ENCODE measurements at regions not wholly inside any gene's neighbourhood (a gene's known extent, or its start where the extent isn't known, plus 50 kb on each side); places are given as distances from the start of the nearest gene placed in this dataset.
"Not testable (repeated sequence)": the region's sequence is repeated elsewhere in the genome, so short reads cannot be mapped to it uniquely, and the experiment has no call there.

DNA sequence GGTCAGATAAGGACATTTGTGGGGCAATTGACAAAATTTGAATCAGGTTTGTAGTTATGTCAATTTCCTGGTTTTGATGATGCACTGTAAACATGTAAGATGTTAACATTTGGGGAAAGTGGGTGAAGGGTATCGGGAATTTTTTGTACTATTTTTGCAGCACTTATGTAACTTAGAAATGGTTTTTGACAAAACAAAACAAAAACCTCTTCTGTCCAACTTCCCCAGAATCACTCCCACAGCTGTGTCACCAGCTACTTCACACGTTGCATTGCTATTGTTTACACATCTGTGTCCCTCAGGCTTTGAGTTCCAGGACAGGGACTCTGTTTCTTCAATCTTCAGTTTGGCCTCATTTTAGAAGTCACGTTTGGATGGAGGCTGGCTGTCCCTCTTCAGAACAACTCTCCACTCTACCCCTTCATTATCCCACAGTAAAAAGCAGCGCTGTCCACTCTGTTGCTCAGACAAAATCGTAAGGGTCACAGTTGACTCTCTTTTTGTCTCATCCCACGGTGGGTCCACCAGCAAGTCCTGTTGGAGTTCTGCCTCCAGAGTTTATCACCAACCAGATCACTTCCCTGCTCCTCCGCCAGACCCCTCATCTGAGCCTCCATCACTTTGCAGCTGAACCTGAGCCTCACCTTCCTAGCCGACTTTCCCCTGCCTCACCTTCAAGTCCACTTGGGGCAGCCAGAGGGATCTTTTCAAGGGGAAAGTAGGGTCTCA is 63.2 kb downstream of the NENF start:
- no peak for DNase-seq

- DNase-seq = no peak
These were observed 64.0 kb downstream of the NENF start for GRCh38 chr1:212496682-212497081.

DNA sequence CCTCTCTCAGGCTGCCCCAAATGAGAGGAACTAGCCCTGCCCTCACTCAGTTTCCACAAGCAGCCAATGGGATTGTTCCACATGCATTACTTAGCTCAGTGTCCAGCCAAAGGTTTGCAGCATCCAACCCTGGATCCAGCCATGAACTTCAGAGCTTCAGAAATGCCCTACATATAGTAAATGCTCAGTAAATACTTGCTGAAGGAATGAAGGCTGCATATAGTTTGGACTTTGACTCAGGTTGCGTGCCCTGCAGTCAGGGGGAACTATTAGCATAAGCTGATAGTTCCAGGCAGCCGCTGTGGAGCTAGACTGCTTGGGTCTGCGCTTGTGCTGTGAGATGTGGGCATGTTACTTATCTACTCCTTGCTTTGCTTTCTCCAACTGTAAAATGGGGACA is 64.8 kb downstream of the NENF start:
- DNase-seq = no peak

GRCh38 chr1:212498283-212499040 is 65.7 kb downstream of the NENF start:
- DNase-seq = no peak

GRCh38 chr1:212500351-212500750 is 67.6 kb downstream of the NENF start:
- DNase-seq = no peak

DNA sequence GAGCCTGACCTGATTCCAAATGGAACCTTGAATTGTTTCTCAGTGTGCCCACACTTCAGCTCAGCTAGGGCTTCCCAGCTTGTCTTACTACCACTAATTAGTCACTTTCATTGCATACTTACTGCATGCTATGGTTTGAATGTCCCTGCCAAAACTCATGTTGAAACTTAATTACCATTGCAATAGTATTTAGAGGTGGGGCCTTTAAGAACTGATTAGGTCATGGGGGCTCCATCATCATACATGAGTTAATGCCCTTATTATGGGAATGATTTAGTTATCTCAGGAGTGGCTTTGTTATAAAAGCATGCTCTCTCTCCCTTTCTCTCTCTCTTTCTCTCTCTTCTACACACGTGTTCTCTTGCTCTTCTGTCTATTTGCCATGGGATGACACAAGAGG is 68.3 kb downstream of the NENF start:
- no peak for DNase-seq

DNA sequence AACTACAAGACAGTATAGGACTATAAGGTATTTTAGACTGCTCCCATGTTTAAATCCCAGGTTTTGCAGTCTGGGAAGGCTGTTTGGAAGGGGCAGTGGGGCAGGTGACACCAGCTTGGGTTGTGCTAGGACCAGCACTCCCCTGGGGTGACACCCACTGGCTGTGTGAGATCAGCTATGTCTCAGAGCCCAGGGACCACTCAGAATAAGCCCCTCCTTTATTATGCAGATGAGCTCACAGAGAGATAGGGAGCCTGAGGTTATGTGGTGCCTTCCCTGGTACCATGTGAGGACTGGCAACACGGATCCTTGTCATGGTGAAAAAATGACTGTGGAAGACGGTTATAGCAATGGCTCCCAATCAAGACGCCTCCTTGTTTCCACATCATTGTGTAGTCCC is 71.0 kb downstream of the NENF start:
- DNase-seq = no peak

- no peak for DNase-seq
These were observed 71.6 kb downstream of the NENF start for GRCh38 chr1:212504171-212504803.

- DNase-seq = no peak
These were observed 73.9 kb downstream of the NENF start for GRCh38 chr1:212506666-212507065.

GRCh38 chr1:212507369-212507768 is 74.6 kb downstream of the NENF start:
- DNase-seq = no peak

DNA sequence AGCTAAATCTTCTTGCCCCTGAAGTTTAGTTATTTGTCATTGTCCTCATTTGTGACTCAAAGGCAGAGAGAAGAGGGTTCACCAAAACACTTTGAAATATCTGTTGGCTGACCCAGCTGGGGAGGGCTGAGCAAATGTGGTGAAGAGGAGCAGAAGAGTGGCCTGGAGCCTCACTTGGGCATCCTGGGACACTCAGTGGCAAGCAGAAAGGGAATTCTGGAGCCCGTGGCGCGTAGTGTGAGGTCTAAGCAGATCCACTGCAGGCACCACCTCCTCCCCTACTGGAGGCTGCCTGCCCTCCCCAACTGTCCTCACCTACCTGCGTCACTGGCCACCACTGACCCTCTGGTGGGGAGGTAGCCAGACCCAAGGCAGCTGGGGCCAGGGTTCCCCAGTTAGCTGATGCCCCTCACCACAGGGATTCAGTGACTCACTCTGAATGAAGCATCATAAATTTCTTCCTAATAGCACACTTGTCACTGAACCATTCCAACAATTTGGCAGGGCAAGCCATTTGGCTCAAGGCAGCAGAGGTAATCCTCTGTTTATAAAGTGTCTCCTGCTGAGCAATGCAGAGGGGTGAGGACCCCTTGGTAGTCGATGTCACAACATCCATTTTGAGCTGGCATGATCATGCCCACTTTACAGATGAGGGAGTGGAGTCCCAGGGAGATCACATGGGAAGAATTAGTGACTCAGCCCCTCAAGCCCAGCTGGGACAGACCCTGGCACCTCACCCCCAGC is 80.3 kb downstream of the NENF start:
- no peak for DNase-seq

DNA sequence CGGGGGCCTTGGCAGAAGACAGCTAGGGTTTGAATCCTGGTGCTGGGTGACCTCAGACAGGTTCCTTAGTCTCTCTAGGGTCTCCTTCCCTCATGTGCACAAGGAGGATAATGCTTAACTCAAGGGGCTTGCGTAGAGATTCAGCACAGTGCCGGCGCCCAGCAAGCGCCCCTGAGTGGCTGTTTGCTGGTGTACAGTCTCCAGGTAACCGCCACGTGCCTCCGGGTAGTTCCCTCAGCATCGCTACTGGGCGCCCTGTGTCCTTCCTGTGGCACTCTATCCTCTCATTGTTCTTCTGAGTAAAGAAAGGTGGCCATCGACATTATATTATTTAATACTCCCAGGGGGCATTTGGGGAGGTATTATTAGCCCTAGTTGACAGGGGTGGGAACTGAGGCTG is 80.9 kb downstream of the NENF start:
- no peak for DNase-seq

DNA sequence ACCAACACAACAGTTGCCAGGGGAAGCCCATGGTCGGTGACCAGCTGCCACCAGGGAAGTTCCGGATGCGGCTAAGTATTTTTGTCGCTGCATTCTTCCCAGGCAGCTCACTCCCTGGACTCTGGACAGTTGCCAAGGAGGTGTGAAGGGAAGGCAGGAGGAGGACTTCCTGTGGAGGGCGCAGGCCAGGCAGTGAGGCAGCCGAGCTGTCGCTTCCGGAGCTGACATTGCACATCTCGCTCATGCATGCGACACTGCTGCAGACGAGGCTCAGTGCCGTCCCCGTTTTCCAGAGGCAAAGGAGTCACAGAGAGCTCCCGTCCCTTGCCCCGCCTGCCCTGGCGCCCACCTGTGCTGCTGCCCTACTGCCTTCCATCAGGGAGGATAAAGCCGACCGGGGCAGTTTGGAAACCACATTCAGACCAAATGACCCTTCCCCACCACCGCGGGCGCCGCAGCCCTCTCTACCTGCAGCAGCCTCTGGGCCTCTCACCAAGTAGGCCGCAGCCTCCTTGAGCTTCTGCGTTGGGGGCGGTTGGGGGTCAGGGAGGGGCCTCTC is 81.4 kb downstream of the NENF start:
- no peak for DNase-seq

DNA sequence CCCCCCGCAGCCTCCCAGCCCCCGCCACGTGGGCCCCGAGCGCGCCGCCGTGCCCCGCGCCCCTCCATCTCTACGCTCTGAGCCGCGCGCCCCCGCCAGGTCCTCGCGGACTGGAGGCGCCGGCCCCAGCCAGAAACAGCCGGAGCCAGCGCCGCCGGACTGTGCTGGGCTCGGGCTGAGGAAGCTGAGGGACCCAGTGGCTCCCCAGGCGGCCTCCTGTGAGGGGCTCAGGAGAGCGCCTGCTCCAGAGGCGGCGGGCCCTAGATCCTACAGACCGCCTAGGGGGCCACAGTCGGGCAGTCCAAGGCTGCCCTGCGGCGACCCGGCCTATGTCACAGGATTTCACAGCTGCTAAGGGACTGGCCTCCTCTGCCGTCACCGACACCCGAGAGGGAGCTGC is 82.1 kb downstream of the NENF start:
- DNase-seq = no peak

DNA sequence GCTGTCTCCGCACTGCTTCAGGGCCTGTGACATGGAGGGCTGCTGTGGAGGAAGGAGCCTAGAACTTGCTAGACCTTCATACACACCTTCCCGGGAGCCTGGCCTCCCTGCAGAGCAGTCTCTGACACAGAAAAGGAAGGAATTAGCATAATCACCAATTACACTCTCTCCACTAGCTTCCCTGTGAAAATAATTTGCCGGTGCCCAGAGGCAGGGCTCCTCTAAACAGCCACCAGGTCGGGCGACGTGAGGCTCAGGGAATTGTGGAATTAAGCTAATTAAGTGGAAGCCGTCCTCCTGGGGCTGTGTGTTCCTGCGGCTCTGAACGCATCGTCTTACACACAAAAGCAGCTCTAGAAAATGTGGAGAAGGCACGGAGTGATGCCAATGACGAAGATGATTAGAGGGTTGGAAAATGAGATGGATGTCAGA is 82.6 kb downstream of the NENF start:
- DNase-seq = no peak

DNA sequence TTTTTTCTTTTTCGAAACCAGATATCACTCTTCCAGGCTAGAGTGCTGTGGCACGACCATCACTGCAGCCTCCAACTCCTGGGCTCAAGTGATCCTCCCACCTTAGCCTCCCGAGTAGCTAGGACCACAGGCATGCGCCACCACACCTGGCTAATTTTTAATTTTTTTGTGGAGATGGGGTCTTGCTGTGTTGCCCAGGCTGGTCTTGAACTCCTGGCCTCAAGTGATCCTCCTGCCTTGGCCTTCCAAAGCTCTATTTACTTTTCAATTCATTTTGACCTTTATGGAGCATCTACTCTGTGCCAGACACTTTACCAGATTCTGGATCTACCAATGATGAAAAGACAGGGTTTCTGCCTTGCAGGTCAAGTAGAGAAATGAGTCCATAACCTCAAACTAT is 83.3 kb downstream of the NENF start:
- DNase-seq = not testable (repeated sequence)

DNA sequence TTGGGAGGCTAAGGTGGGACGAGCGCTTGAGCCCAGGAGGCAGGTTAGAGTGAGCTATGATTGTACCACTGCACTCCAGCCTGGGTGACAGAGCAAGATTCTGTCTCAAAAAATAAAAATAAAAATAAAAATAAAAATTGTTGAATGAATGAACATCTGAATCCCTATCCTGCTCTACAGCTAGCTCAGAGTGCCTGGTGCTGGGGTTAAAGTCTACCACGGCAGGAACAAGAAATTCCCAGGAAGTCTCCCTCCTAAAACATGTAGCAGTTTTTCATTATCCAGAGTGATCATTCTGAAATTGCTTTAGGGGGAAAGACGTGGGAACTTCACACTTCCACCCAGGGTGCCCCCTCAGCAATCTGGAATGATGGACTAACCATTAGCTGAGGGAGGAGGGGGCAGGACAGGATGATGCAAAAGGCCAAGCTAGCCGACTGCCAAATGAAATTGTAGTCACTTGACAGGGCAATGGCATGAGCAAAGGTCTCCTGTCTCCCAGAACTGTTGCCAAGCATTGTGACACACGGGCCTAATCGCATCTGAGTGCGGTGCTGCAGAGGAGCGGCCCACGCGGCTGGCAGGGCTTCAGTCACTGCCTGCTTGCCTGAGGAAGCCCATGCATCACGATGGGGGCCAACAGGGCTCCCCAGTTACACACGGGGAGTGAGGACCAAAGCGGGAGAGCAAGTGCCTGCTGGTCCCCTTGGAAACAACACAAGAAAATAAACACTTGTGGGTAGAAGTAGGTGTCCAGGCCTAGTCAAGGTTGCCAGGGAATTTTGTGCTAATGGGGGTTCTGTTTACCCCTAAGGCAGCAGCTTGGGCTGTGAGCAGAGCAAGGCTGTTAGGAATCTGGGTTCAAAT is 85.7 kb downstream of the NENF start:
- no peak for DNase-seq

GRCh38 chr1:212519131-212519530 is 86.4 kb downstream of the NENF start:
- no peak for DNase-seq

DNA sequence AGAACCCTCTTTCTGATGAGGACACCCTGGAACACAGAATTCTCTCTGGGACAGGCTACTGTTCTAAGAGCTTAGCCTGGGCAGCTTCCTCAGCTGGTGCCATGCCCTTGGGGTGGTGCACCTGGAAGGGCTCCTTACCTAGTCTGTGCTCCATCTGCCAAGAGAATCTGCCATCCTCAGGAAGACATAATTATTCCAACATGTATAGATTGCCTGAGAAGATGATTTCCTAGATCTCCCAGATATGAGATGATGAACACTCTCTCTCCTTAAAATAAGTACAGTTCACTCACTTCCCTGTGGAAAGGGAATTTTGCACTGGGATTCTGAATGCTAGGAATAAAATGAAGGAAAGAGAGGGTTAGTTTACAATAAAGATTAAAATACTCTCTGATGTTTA is 87.6 kb downstream of the NENF start:
- no peak for DNase-seq

DNA sequence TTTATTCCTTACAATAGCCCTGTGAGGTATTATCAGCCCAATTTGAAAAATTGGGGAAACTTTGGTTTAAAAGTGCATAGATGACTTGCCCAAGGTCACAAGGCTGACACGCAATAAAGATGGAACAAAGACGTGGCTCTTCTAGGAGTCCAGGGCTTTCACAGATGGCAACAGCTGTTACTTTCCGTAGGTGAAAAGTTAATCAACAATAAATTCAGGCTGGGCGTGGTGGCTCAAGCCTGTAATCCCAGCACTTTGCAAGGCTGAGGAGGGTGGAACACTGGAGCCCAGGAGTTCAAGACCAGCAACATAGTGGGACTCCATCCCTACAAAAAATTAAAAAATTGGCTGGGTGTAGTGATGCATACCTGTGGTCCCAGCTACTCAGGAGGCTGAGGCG is 87.8 kb upstream of the ATF3 start:
- no peak for DNase-seq

DNA sequence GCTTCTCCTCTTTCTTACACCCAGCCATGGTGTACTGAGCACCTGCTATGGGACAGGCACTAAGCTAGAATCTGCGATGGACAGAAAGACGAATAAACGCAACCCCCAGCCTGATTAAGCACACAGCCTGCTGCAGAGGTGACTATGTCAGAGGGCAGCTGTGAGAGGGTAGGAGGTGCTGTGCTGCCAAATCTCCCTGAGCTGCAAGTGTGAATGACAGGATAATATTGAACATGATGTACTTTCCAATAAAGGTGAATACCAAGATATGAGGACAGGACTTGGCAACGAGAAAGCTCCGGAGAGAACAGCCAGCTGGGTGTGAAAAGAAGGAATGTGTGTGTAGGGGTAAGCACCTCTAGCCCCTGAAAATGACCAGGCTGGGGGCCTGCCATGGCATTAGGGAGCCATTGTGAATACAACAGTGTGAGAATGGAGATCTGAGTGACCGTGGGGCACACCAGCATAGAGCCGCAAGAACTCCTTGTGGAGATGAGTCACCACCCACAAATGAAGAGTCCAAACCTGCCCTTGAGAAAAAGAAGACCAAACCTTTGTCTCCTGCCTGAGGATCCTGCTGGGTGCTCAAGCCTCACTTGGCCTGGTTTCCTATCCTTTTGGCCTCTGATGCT is 83.0 kb upstream of the ATF3 start:
- no peak for DNase-seq

DNA sequence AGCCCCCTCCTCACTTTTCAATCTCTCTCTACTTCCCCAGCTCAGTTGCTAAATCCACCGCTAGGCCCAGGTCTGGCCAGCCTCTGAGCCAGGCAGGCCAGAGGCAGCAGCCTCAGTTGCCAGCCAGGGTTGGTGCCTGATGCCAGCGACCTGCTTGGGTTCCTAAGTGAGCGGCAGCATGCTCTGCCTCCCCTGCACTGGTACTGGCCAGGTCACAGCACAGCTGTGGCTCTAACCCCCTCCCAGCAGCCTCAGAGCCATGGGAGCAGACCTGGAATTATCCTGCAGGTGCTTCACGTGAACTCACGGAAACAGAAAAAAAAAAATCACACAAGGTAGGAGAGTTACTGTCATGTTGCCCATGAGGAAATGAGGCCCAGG is 82.5 kb upstream of the ATF3 start:
- no peak for DNase-seq

Data from NK-92 treated with Interleukin-12 subunit alpha and Interleukin-12 subunit beta, amount 100 ng/mL, for 24 hours (cell line).